Dedifferentiated amniotic fluid mesenchymal stem cell (primary cell): ENCODE measurements at regions not wholly inside any gene's neighbourhood (a gene's known extent, or its start where the extent isn't known, plus 50 kb on each side); places are given as distances from the start of the nearest gene placed in this dataset.

Source experiments
- DNase-seq: peaks from one replicate; pipeline ENCODE4 v3.0.0-alpha.2; 2016; ENCODE audit errors: extremely low spot score

DNA sequence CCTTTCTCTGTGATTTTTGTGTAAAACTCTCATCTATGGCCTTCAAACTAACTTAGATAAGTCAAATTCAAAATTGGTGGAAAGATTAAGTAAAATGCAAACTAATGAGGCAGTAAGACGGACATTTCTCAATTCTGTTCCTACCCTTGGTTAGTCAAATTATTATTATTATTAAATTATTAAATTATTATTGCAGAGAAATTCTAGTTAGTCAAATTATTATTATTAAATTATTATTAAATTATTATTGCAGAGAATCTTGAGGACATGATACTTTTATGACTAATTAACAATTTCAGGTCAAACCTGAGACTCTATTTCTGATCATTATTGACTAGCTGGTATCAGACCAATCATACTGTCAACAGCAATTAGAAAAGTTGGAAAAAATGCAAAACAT, 845.0 kb upstream of the NECTIN3 start:
- no peak for DNase-seq

- DNase-seq = no peak
Observed at GRCh38 chr3:110227991-110228390, 843.6 kb upstream of the NECTIN3 start.

GRCh38 chr3:110234831-110235230, 836.8 kb upstream of the NECTIN3 start:
- no peak for DNase-seq

DNA sequence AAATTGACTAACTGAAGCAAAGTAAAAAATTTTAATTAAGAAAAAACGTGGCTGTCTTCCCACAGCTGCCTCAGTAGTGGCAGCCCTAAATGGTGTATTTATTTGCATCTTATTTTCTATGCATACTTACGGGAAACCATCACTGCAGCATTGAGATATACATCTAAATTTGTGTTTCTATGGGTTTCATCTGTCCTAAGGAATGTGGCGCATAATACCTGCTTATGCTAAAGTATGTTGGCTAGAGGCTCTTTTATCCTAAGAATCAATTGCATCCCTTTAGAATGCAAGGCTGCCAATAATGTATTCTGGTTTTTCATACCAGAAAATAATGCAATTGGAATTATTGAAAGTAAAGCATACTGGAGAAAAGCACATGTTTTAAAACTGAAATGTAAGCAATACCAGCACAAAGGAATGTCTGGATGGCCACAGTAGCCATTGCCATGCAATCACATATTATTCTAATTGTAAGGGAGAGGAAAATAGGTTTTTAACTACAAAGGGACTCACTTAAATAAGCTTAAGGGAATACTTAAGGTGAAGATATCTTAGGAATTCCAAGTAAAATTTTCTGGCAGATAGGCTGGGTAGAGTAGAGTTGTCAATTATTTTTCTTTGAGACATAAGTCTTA, 834.5 kb upstream of the NECTIN3 start:
- no peak for DNase-seq

GRCh38 chr3:110243081-110243480, 828.5 kb upstream of the NECTIN3 start:
- DNase-seq = peak; percentile 18

DNA sequence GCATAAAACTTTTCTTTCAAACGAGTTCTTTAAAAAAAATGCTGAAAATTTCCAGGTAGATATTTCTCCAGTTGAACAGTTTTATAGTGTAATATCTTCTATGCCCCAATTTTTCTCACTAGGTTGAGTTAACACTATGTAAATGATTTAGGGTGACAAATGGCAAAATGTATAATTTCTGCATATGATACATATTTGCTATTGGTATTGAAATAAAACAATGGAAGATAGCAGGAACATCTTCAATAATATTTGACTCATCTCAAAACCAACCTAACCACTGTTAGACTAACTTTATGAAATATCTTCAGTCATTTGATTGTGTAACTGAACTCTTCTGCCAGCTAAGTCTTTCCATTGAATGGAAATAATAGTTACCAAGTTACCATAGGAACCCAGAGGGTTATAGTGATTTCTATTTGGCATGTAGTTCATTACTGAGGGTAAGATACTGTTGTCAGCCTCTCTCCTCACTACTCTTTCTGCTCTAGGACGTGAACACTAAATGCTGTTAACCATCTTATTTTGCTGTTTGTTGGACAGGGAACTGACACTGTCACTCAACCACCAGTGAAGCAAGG, 824.7 kb upstream of the NECTIN3 start:
- DNase-seq = no peak

- no peak for DNase-seq
Observed at GRCh38 chr3:110248666-110249065, 823.0 kb upstream of the NECTIN3 start.

- no peak for DNase-seq
Observed at GRCh38 chr3:110253794-110254193, 817.8 kb upstream of the NECTIN3 start.

DNA sequence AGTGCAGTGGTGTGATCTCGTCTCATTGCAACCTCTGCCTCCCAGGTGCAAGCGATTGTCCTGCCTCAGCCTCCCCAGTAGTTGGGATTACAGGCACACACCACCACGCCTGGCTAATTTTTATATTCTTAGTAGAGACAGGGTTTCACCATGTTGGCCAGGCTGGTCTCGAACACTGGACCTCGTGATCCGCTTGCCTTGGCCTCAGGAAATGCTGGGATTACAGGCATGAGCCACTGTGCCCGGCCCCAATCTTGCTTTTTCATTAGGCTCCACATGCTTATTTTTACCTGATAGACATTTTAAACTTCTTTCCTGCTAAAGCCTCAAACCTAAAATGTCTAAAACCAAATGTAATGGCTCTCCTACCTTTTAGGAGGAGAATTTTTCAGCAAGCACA, 817.0 kb upstream of the NECTIN3 start:
- DNase-seq = no peak

- no peak for DNase-seq
Observed at GRCh38 chr3:110261141-110261540, 810.5 kb upstream of the NECTIN3 start.

GRCh38 chr3:110262896-110263295, 808.7 kb upstream of the NECTIN3 start:
- DNase-seq = no peak

GRCh38 chr3:110265302-110265701, 806.3 kb upstream of the NECTIN3 start:
- DNase-seq = no peak

DNA sequence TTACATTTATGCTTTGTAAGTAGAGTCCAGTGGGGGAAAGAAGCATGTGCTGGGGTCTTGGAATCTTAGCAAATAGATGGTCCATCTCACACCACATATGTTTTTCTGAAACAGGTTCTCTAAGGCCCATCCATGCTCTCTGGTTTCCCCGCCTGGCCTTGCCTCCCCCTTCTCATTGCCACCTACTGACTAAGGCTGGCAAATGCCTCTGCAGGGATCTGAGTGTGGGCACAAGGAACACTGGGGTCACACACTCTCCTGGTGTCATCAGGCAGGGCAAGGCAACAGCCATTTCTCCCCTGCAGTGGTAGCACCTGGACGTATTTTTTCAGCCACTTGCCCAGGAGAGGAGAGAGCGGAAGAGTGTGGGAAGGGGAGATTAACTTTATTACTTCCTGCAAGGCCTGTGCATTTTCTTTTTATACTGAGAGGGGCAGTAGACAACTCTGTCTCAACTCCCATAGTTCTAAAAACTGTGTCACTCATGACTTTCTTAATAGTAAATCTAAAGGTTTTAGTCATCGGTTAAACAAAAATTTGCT, 804.2 kb upstream of the NECTIN3 start:
- DNase-seq = no peak

GRCh38 chr3:110272525-110272924, 799.1 kb upstream of the NECTIN3 start:
- DNase-seq = no peak

- no peak for DNase-seq
Observed at GRCh38 chr3:110291886-110292501, 779.6 kb upstream of the NECTIN3 start.

- no peak for DNase-seq
Observed at GRCh38 chr3:110293660-110294059, 778.0 kb upstream of the NECTIN3 start.

- no peak for DNase-seq
Observed at GRCh38 chr3:110296885-110297284, 774.7 kb upstream of the NECTIN3 start.

DNA sequence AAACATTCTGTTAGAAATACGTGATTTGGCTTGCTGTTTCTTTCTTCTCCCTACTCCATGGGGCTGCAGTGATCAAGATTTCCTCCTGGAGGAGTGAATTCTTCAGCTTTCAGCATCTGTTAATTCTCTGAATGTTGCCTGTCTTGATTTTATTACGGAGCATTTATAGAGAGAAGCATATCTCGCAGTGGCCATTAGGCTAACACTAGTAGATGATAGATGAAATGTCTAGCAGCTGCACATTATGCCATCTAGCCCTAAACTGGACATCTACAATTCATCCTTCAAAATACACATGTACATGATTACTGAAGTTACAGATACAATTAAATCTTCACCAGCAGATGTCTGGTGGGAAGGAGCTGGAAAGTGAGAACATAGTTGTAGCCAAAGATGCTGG, 769.8 kb upstream of the NECTIN3 start:
- DNase-seq = no peak

DNA sequence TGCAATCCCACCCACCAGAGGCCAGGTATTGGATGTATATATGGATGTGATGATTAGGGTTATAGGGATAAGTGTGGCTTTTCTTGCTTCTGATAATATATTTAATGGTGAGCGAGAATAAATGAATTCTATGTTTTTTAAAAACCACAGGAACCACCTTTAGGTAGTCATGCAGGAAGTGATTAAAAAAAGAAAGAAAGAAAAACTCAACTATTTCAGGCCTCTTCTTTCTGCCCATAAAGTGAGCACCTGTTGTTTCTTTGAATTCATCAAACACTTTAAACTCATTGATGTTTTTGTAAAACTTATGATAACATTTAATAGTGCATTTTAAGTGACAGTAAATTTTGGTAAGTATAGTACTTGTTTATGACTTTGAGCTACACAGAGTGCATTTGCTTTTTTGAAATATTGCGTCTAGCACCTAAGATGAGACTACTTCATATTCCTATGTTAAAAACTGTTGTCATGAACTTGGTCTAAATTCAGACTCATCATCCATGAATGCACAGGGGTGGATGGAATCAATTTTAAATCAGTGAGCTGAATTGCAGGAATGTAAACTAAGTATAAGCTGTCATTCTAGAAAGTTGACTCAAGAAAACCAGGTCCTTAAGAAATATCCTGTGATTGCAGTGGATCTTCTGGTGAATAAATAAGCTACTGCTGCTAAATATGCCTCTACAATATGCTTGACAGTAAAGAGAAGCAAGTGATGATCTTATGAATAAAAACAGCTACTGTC, 764.4 kb upstream of the NECTIN3 start:
- no peak for DNase-seq

DNA sequence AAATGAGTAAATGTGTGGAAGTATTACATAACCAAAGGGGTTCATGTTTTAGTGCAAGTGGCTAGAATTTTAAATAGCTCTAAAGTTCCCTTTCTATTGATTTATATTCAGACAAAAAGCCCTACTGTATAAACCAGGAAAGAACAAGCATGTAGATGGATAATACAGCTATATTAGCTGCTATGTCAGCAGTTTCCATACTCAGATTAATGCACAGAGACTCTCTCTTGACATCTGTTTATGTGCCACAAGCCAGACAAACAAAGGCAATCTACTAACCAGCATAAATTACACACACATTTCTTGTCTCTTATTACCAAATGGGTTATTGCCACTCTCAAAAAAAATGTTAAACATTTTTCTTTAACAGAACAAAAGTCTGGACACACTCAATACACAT, 760.1 kb upstream of the NECTIN3 start:
- no peak for DNase-seq

- no peak for DNase-seq
Observed at GRCh38 chr3:110314512-110315114, 757.0 kb upstream of the NECTIN3 start.

DNA sequence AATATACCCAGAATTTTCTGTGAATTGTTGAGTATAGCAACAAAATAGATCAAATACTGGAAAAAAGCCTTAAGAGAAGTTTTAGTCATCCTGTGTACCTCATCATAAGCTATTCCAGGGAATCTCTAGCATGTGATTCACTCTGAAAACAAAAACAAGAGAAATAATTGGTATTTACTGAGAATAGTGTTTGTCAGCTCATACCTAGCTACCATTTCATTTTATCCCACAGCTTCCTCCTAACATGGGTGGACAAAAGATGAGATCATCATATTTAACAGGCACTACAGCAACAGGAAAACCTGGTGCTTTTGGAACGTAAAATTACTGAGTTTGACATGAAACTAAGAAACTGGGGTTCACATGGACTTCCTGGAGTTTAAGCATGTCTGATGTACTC, 753.5 kb upstream of the NECTIN3 start:
- no peak for DNase-seq
